ENCODE measurements at regions not wholly inside any gene's neighbourhood (a gene's known extent, or its start where the extent isn't known, plus 50 kb on each side); places are given as distances from the start of the nearest gene placed in this dataset.

DNA sequence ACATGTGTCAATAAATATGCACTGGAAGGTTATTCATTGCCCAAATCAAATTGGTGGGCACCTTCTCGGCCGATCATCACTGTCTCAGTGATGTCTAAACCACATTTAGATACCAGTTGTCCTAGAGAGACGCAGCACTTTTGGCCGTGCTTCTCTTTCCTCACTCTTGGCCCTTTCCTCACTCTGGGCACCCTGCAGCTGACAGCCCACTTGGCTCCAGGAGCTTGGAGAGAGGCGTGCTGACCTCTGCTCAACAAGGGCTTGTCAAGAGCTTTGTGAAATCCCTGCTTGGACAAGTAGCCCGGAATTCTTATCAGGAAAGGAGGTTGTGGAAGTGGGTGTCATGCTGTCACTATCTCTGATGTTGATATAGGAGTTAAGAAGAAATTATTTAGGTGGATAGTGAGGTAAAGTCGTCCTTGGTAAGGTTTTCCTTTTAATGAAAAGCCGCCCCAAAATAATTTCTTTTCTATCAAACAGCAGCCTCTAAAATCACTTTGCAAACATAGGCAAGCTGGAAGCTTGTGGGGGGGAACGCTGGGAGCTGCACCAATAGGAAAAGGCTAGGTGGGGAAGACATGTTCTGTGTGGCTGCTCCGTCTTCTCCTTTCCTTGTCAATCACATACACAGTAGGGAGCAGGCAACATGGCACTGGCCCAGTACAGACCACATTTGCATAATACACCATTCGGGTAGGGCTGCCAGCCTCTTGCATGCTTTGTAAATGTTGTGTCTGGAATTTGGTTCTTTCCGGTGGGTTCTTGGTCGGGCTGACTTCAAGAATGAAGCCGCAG is 126.8 kb upstream of the UBE3A start:
- Histone ChIP-seq H3K9me3 (no peaks in the 10 kb centered on the region), H3K4me1 (no peaks in the 10 kb centered on the region), H3K36me3 (no peaks in the 10 kb centered on the region), H3K4me3 (no peak overlapping the region), H3K27me3 (no peaks in the 10 kb centered on the region), H3K27ac (no peak overlapping the region)
- TF ChIP-seq CTCF (IDR thresholded peaks at IDR 0.05) = no peak
- TF ChIP-seq POLR2A (IDR thresholded peaks at IDR 0.05) = no peak
- no peak for DNase-seq
- intact Hi-C loops (cut with DNase I; ENCODE audit: low total_unique reads) = no loop called here

DNA sequence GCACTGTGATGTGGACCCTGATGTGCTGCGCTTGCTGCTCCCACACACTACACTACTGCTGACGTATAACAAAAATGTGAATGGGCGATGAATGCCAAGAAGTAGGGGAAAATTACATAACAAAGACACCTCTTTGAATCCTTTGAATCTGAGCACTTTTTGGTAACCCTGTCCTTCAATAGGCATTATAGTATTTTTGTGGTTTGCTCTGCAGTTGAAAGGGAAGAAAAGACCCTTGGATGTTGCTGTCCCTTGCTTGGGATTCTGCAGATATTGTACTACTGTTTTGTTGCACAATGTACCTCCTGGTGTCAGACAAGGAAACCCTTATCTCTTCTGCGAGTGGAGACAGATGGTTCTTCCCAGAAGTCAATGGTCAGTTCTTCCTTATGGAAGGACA is 124.8 kb upstream of the UBE3A start:
- intact Hi-C loops (cut with DNase I; ENCODE audit: low total_unique reads) = no loop called here
- no peak for TF ChIP-seq CTCF (IDR thresholded peaks at IDR 0.05)
- no peak for TF ChIP-seq POLR2A (IDR thresholded peaks at IDR 0.05)

DNA sequence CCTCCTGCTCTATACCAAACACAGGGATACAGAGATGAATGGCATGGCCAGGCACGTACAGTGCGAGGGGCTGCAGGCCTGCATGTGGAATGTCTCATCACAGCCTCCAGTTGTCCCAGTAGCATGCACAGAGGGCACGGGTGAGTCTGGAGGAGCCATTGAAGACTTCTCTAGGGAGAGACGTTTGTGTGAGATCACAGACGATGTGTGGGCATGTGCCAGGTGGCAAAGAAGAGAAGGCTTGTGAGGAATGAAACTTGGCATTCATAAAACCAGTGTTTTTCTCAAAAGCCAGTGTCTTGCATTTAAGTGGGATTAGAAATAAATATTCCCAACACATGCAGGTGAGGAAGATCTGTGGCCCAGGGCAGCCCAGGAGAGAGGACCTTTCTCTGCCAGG is 119.1 kb upstream of the UBE3A start:
- no peak for DNase-seq
- Histone ChIP-seq H3K4me1 (no peaks in the 10 kb centered on the region), H3K27me3 (no peaks in the 10 kb centered on the region), H3K4me3 (no peak overlapping the region), H3K36me3 (no peaks in the 10 kb centered on the region), H3K27ac (no peak overlapping the region), H3K9me3 (no peaks in the 10 kb centered on the region)
- intact Hi-C loops (cut with DNase I; ENCODE audit: low total_unique reads) = no loop called here
- no peak for TF ChIP-seq POLR2A (IDR thresholded peaks at IDR 0.05)
- TF ChIP-seq CTCF (IDR thresholded peaks at IDR 0.05) = no peak

More for the DNA sequence above, 124.8 kb upstream of the UBE3A start:
- H3K4me1 ChIP-seq = no peaks in the 10 kb centered on the region
- H3K27ac ChIP-seq = no peak overlapping the region
- no peaks in the 10 kb centered on the region for H3K9me3 ChIP-seq
- DNase-seq = no peak
- no peak overlapping the region for H3K4me3 ChIP-seq
- no peaks in the 10 kb centered on the region for H3K27me3 ChIP-seq
- H3K36me3 ChIP-seq = no peaks in the 10 kb centered on the region

DNA sequence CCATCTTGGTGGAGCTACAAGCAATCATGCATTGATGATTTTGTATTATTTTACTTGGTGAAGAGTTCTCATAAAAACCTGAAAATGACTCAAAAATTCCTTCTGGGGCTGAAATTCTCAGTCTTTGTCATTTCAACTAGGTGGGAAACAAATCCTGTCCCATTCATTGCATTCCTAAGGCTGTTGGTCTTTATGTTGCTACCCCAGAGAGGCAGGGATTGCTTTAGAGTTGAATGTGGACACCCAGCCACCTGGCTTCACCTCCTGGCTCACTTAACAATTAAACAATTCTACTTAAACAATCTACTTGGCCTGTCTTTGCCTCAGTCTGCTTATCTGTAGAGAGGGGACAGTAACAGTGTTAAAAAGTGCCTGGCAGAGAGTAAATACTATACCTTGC is 117.3 kb upstream of the UBE3A start:
- H3K4me1 ChIP-seq = no peaks in the 10 kb centered on the region
- no peaks in the 10 kb centered on the region for H3K36me3 ChIP-seq
- H3K27ac ChIP-seq = no peak overlapping the region
- DNase-seq = no peak
- intact Hi-C loops (cut with DNase I; ENCODE audit: low total_unique reads) = no loop called here
- H3K9me3 ChIP-seq = no peaks in the 10 kb centered on the region
- H3K4me3 ChIP-seq = no peak overlapping the region
- H3K27me3 ChIP-seq = no peaks in the 10 kb centered on the region
- TF ChIP-seq POLR2A (IDR thresholded peaks at IDR 0.05) (no peak), CTCF (IDR thresholded peaks at IDR 0.05) (no peak)

GRCh38 chr15:25554640-25555039 is 115.8 kb upstream of the UBE3A start:
- Histone ChIP-seq H3K27me3 (no peaks in the 10 kb centered on the region), H3K4me3 (no peak overlapping the region), H3K36me3 (no peaks in the 10 kb centered on the region), H3K27ac (no peak overlapping the region), H3K4me1 (no peaks in the 10 kb centered on the region), H3K9me3 (no peaks in the 10 kb centered on the region)
- TF ChIP-seq CTCF (IDR thresholded peaks at IDR 0.05) (no peak), POLR2A (IDR thresholded peaks at IDR 0.05) (no peak)
- intact Hi-C loops (cut with DNase I; ENCODE audit: low total_unique reads) = no loop called here
- no peak for DNase-seq
